Daoy (cell line): ENCODE measurements at regions not wholly inside any gene's neighbourhood (a gene's known extent, or its start where the extent isn't known, plus 50 kb on each side); places are given as distances from the start of the nearest gene placed in this dataset.
A peak's percentile ranks its signal among the peaks of the same experiment; 100 is the strongest.
"Not testable (repeated sequence)": the region's sequence is repeated elsewhere in the genome, so short reads cannot be mapped to it uniquely, and the experiment has no call there.

Source experiments
- DNase-seq: peaks from one replicate; pipeline ENCODE4 v3.0.0-alpha.2; 2015; ENCODE audit warnings: low read depth

- not testable (repeated sequence) for DNase-seq
Measured at GRCh38 chr12:124218650-124219049, 76.2 kb upstream of the RFLNA start.

- no peak for DNase-seq
Measured at GRCh38 chr12:124222368-124223245, 72.3 kb upstream of the RFLNA start.

GRCh38 chr12:124223733-124224138 is 71.2 kb upstream of the RFLNA start:
- not testable (repeated sequence) for DNase-seq

- no peak for DNase-seq
Measured at GRCh38 chr12:124224535-124225110, 70.3 kb upstream of the RFLNA start.

- DNase-seq: no peak
Measured at GRCh38 chr12:124225730-124226129, 69.2 kb upstream of the RFLNA start.

GRCh38 chr12:124227951-124228711 is 66.8 kb upstream of the RFLNA start:
- no peak for DNase-seq

GRCh38 chr12:124229520-124229919 is 65.4 kb upstream of the RFLNA start:
- DNase-seq: no peak

- no peak for DNase-seq
Measured at GRCh38 chr12:124230117-124230757, 64.7 kb upstream of the RFLNA start.

GRCh38 chr12:124230789-124231188 is 64.1 kb upstream of the RFLNA start:
- DNase-seq: no peak

GRCh38 chr12:124231980-124232653 is 62.8 kb upstream of the RFLNA start:
- peak; percentile 82 for DNase-seq

- no peak for DNase-seq
Measured at GRCh38 chr12:124232654-124232987, 62.3 kb upstream of the RFLNA start.

- peak; percentile 96 for DNase-seq
Measured at GRCh38 chr12:124233041-124233796, 61.7 kb upstream of the RFLNA start.

GRCh38 chr12:124233846-124234640 is 60.9 kb upstream of the RFLNA start:
- DNase-seq: peak; percentile 78

GRCh38 chr12:124236625-124237031 is 58.3 kb upstream of the RFLNA start:
- peak; percentile 91 for DNase-seq

- DNase-seq: no peak
Measured at GRCh38 chr12:124238886-124239285, 56.0 kb upstream of the RFLNA start.

GRCh38 chr12:124240493-124240892 is 54.4 kb upstream of the RFLNA start:
- DNase-seq: peak; percentile 53

GRCh38 chr12:124241776-124242528 is 52.9 kb upstream of the RFLNA start:
- DNase-seq: no peak

GRCh38 chr12:124242529-124243065 is 52.3 kb upstream of the RFLNA start:
- DNase-seq: no peak

- DNase-seq: no peak
Measured at GRCh38 chr12:124243936-124244335, 51.0 kb upstream of the RFLNA start.
